HepG2 (cell line): ENCODE measurements at regions not wholly inside any gene's neighbourhood (a gene's known extent, or its start where the extent isn't known, plus 50 kb on each side); places are given as distances from the start of the nearest gene placed in this dataset.

ENCODE experiments used
- BORCS8-MEF2B ChIP-seq: sonication (generic); formaldehyde crosslinking; IDR thresholded peaks from 2 replicates; pipeline ENCODE4 v1.8.0; 2022; ENCODE audit warnings: mild to moderate bottlenecking, missing genetic modification reagents
- BRD4 ChIP-seq: sonication (generic); formaldehyde crosslinking; IDR thresholded peaks from 2 replicates; pipeline ENCODE4 v1.4.0; 2020; ENCODE audit warnings: missing genetic modification reagents
- CBX2 ChIP-seq, 2 experiments: fragments of 200-600 bp in 1 of 2; sonication (generic); formaldehyde crosslinking in 1 of 2; IDR thresholded peaks; 2 replicates each; pipeline versions ENCODE4 v1.7.0 to v1.8.1; 2018 to 2022; ENCODE audit warnings: low read depth in 2 of 2, low read length in 1 of 2, mild to moderate bottlenecking in 1 of 2, missing genetic modification reagents in 1 of 2
- GABPA ChIP-seq, 2 experiments: IDR thresholded peaks; 2 replicates each; pipeline ENCODE4 v1.6.1; 2011 to 2016; ENCODE audit warnings: low read depth in 2 of 2, low read length in 1 of 2, missing biosample characterization in 1 of 2, missing genetic modification characterization in 1 of 2
- KAT8 ChIP-seq: IDR thresholded peaks from 2 replicates; pipeline ENCODE4 v1.6.1; 2016; ENCODE audit warnings: missing genetic modification reagents, missing compliant biosample characterization
- MBD4 ChIP-seq: IDR thresholded peaks from 2 replicates; pipeline ENCODE4 v1.6.1; 2012; ENCODE audit warnings: low read length, inconsistent platforms, borderline replicate concordance
- NFIB ChIP-seq: sonication (generic); formaldehyde crosslinking; IDR thresholded peaks from 2 replicates; pipeline ENCODE4 v1.9.0; 2021; ENCODE audit warnings: missing genetic modification reagents, mild to moderate bottlenecking, borderline replicate concordance
- NR2C2 ChIP-seq: sonication (generic); formaldehyde crosslinking; IDR thresholded peaks from 2 replicates; pipeline ENCODE4 v1.4.0; 2020; ENCODE audit warnings: missing genetic modification reagents, mild to moderate bottlenecking, moderate library complexity, borderline replicate concordance
- REPIN1 ChIP-seq: sonication (generic); formaldehyde crosslinking; IDR thresholded peaks from 2 replicates; pipeline ENCODE4 v1.8.0; 2022; ENCODE audit warnings: missing genetic modification reagents, low read depth, mild to moderate bottlenecking, borderline replicate concordance
- ZBTB37 ChIP-seq: sonication (generic); formaldehyde crosslinking; IDR thresholded peaks from 2 replicates; pipeline ENCODE4 v1.4.0; 2020; ENCODE audit warnings: mild to moderate bottlenecking, missing genetic modification reagents
- ZC3H13 ChIP-seq: sonication (generic); formaldehyde crosslinking; IDR thresholded peaks from 2 replicates; pipeline ENCODE4 v1.8.1; 2023; ENCODE audit warnings: mild to moderate bottlenecking, missing genetic modification reagents, moderate library complexity
- ZFP62 ChIP-seq: sonication (generic); formaldehyde crosslinking; IDR thresholded peaks from 2 replicates; pipeline ENCODE4 v1.4.0; 2020; ENCODE audit warnings: missing genetic modification reagents
- ZFP90 ChIP-seq: sonication (generic); formaldehyde crosslinking; IDR thresholded peaks from 2 replicates; pipeline ENCODE4 v1.8.0; 2022; ENCODE audit warnings: missing genetic modification reagents, mild to moderate bottlenecking, inconsistent platforms, borderline replicate concordance
- ZNF224 ChIP-seq: sonication (generic); formaldehyde crosslinking; IDR thresholded peaks from 2 replicates; pipeline ENCODE4 v1.5.0; 2020; ENCODE audit warnings: mild to moderate bottlenecking, missing genetic modification reagents
- ZNF768 ChIP-seq: sonication (generic); formaldehyde crosslinking; IDR thresholded peaks from 2 replicates; pipeline ENCODE4 v1.4.0; 2020; ENCODE audit warnings: missing genetic modification reagents
- ZSCAN21 ChIP-seq: sonication (generic); formaldehyde crosslinking; IDR thresholded peaks from 2 replicates; pipeline ENCODE4 v1.8.0; 2022; ENCODE audit warnings: mild to moderate bottlenecking, missing genetic modification reagents, moderate library complexity, borderline replicate concordance
- TF ChIP-seq, protein P1 (sequence below), 2 experiments: fragments of 450-650 bp in 1 of 2; sonication (generic) in 1 of 2; formaldehyde crosslinking in 1 of 2; IDR thresholded peaks; 2 replicates each; pipeline versions ENCODE4 v1.6.1 to v1.8.0; 2016 to 2022; ENCODE audit warnings: antibody characterized with exemption in 1 of 2, mild to moderate bottlenecking in 1 of 2, missing genetic modification reagents in 1 of 2
- TF ChIP-seq, protein P2 (sequence below): sonication (generic); formaldehyde crosslinking; IDR thresholded peaks from 2 replicates; pipeline ENCODE4 v1.5.1; 2020; ENCODE audit warnings: missing genetic modification reagents, mild to moderate bottlenecking, borderline replicate concordance
- TF ChIP-seq, protein P3 (sequence below): sonication (generic); formaldehyde crosslinking; IDR thresholded peaks from 2 replicates; pipeline ENCODE4 v1.8.1; 2023; ENCODE audit warnings: missing genetic modification reagents, mild to moderate bottlenecking, borderline replicate concordance

DNA sequence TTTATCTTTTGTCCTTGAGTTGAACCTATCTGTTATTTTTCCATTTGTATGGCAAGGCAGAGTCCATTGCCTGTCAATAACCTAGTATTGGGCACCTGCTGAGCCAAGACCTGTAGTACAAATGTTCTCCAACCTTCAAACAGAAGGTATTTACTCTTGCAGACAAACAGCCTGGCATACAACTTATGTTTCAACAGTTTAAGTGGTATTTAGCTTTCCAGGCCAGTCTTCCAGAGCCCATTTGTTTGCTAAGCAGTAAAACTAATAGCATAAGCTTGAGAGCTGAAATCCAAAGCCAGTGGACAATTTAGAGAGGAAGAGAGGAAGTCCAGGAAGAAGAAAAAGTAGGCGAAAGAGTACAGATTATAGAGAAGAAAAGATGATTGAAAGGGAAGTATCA is 979.3 kb downstream of the GLUD2 start (continued):
- TF ChIP-seq, protein P1, sequence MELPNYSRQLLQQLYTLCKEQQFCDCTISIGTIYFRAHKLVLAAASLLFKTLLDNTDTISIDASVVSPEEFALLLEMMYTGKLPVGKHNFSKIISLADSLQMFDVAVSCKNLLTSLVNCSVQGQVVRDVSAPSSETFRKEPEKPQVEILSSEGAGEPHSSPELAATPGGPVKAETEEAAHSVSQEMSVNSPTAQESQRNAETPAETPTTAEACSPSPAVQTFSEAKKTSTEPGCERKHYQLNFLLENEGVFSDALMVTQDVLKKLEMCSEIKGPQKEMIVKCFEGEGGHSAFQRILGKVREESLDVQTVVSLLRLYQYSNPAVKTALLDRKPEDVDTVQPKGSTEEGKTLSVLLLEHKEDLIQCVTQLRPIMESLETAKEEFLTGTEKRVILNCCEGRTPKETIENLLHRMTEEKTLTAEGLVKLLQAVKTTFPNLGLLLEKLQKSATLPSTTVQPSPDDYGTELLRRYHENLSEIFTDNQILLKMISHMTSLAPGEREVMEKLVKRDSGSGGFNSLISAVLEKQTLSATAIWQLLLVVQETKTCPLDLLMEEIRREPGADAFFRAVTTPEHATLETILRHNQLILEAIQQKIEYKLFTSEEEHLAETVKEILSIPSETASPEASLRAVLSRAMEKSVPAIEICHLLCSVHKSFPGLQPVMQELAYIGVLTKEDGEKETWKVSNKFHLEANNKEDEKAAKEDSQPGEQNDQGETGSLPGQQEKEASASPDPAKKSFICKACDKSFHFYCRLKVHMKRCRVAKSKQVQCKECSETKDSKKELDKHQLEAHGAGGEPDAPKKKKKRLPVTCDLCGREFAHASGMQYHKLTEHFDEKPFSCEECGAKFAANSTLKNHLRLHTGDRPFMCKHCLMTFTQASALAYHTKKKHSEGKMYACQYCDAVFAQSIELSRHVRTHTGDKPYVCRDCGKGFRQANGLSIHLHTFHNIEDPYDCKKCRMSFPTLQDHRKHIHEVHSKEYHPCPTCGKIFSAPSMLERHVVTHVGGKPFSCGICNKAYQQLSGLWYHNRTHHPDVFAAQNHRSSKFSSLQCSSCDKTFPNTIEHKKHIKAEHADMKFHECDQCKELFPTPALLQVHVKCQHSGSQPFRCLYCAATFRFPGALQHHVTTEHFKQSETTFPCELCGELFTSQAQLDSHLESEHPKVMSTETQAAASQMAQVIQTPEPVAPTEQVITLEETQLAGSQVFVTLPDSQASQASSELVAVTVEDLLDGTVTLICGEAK (IDR thresholded peaks at IDR 0.05): no peak
- TF ChIP-seq, protein P1 (CRISPR knock-in tag; IDR thresholded peaks at IDR 0.05): no peak
- TF ChIP-seq BRD4 (CRISPR knock-in tag) (no peak), ZFP62 (CRISPR knock-in tag) (no peak), BORCS8-MEF2B (CRISPR knock-in tag) (no peak), ZSCAN21 (no peak), CBX2 (IDR thresholded peaks at IDR 0.05; ENCODE audit: low read depth, low read length) (no peak), CBX2 (CRISPR knock-in tag; IDR thresholded peaks at IDR 0.05; ENCODE audit: low read depth) (no peak), REPIN1 (CRISPR knock-in tag) (no peak), ZBTB37 (CRISPR knock-in tag) (no peak), MBD4 (no peak), GABPA (IDR thresholded peaks at IDR 0.05; ENCODE audit: low read depth, low read length) (no peak), GABPA (CRISPR knock-in tag; IDR thresholded peaks at IDR 0.05; ENCODE audit: low read depth) (no peak), NR2C2 (no peak), ZNF768 (CRISPR knock-in tag) (no peak), ZNF224 (CRISPR knock-in tag) (no peak), ZFP90 (CRISPR knock-in tag) (no peak), NFIB (CRISPR knock-in tag) (no peak), ZC3H13 (CRISPR knock-in tag) (no peak), KAT8 (CRISPR knock-in tag) (no peak)
- TF ChIP-seq, protein P2, sequence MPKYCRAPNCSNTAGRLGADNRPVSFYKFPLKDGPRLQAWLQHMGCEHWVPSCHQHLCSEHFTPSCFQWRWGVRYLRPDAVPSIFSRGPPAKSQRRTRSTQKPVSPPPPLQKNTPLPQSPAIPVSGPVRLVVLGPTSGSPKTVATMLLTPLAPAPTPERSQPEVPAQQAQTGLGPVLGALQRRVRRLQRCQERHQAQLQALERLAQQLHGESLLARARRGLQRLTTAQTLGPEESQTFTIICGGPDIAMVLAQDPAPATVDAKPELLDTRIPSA (CRISPR knock-in tag): no peak
- TF ChIP-seq, protein P3, sequence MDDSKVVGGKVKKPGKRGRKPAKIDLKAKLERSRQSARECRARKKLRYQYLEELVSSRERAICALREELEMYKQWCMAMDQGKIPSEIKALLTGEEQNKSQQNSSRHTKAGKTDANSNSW (CRISPR knock-in tag): no peak
